KMS-11 (cell line): ENCODE measurements at regions not wholly inside any gene's neighbourhood (a gene's known extent, or its start where the extent isn't known, plus 50 kb on each side); places are given as distances from the start of the nearest gene placed in this dataset.

Experiments
- H2AFZ ChIP-seq: fragments of 200-600 bp; sonication (generic); 2 replicates; pipeline ENCODE4 v1.6.1; 2016; ENCODE audit warnings: antibody characterized with exemption, mixed run types, low read depth
- H3K27ac ChIP-seq: fragments of 200-600 bp; sonication (generic); 2 replicates; pipeline ENCODE4 v1.6.1; 2016; ENCODE audit warnings: mild to moderate bottlenecking, mixed run types
- H3K27me3 ChIP-seq: fragments of 200-600 bp; sonication (generic); 2 replicates; pipeline ENCODE4 v1.6.1; 2017; ENCODE audit warnings: mild to moderate bottlenecking, low read depth, mixed run types, moderate library complexity; ENCODE audit not compliant: insufficient read depth
- H3K36me3 ChIP-seq: fragments of 200-600 bp; sonication (generic); 2 replicates; pipeline ENCODE4 v1.6.1; 2017; ENCODE audit warnings: mild to moderate bottlenecking, mixed run types; ENCODE audit not compliant: insufficient read depth
- H3K4me1 ChIP-seq: fragments of 200-600 bp; sonication (generic); 2 replicates; pipeline ENCODE4 v1.6.1; 2016; ENCODE audit warnings: mild to moderate bottlenecking, low read depth, mixed run types; ENCODE audit not compliant: poor library complexity, severe bottlenecking
- H3K4me2 ChIP-seq: fragments of 200-600 bp; sonication (generic); 2 replicates; pipeline ENCODE4 v1.7.0; 2016; ENCODE audit warnings: mild to moderate bottlenecking, mixed run types
- H3K4me3 ChIP-seq: fragments of 200-600 bp; sonication (generic); IDR thresholded peaks from 2 replicates; pipeline ENCODE4 v1.6.1; 2017; ENCODE audit warnings: low read depth, low read length, mixed read lengths; ENCODE audit not compliant: insufficient read depth
- H3K79me2 ChIP-seq: fragments of 200-600 bp; sonication (generic); 2 replicates; pipeline ENCODE4 v1.6.1; 2016; ENCODE audit warnings: low read depth, mixed run types; ENCODE audit not compliant: insufficient read depth
- H3K9ac ChIP-seq: fragments of 200-600 bp; sonication (generic); 2 replicates; pipeline ENCODE4 v1.6.1; 2016; ENCODE audit warnings: mild to moderate bottlenecking, mixed run types
- H4K20me1 ChIP-seq: fragments of 200-600 bp; sonication (generic); 2 replicates; pipeline ENCODE4 v1.6.1; 2016; ENCODE audit warnings: mild to moderate bottlenecking, mixed run types; ENCODE audit not compliant: insufficient read depth
- CTCF ChIP-seq: fragments of 200-600 bp; sonication (generic); conservative IDR thresholded peaks from 2 replicates; pipeline ENCODE4 v1.6.1; 2017; ENCODE audit warnings: low read depth, mild to moderate bottlenecking, antibody characterized with exemption, low read length, moderate library complexity, mixed read lengths

GRCh38 chr2:75960472-75961009 is 249.8 kb upstream of the GCFC2 start:
- no peak overlapping the region for H3K27ac ChIP-seq
- no peak overlapping the region for H3K4me3 ChIP-seq
- H3K9ac ChIP-seq: no peak overlapping the region
- no peaks in the 10 kb centered on the region for H3K27me3 ChIP-seq
- no peak overlapping the region for H3K4me2 ChIP-seq
- no peaks in the 10 kb centered on the region for H3K79me2 ChIP-seq
- H4K20me1 ChIP-seq: no peaks in the 10 kb centered on the region
- no peaks in the 10 kb centered on the region for H3K4me1 ChIP-seq
- H2AFZ ChIP-seq: no peak overlapping the region
- H3K36me3 ChIP-seq: no peaks in the 10 kb centered on the region
- TF ChIP-seq CTCF: no peak

GRCh38 chr2:75959724-75960471 is 249.2 kb upstream of the GCFC2 start:
- no peaks in the 10 kb centered on the region for H3K4me1 ChIP-seq
- no peaks in the 10 kb centered on the region for H3K79me2 ChIP-seq
- no peak for TF ChIP-seq CTCF
- no peaks in the 10 kb centered on the region for H4K20me1 ChIP-seq
- no peak overlapping the region for H3K4me2 ChIP-seq
- no peaks in the 10 kb centered on the region for H3K36me3 ChIP-seq
- H3K9ac ChIP-seq: no peak overlapping the region
- H2AFZ ChIP-seq: no peak overlapping the region
- no peak overlapping the region for H3K27ac ChIP-seq
- H3K27me3 ChIP-seq: no peaks in the 10 kb centered on the region
- H3K4me3 ChIP-seq: no peak overlapping the region

GRCh38 chr2:75954761-75955160 is 244.0 kb upstream of the GCFC2 start:
- Histone ChIP-seq H3K4me3 (no peak overlapping the region), H4K20me1 (no peaks in the 10 kb centered on the region), H3K27me3 (no peaks in the 10 kb centered on the region), H3K79me2 (no peaks in the 10 kb centered on the region), H3K4me2 (no peak overlapping the region), H3K36me3 (no peaks in the 10 kb centered on the region), H3K9ac (no peak overlapping the region), H3K4me1 (no peaks in the 10 kb centered on the region), H3K27ac (no peak overlapping the region), H2AFZ (no peak overlapping the region)
- no peak for TF ChIP-seq CTCF

GRCh38 chr2:75952173-75952572 is 241.5 kb upstream of the GCFC2 start:
- H3K4me1 ChIP-seq: no peaks in the 10 kb centered on the region
- no peaks in the 10 kb centered on the region for H3K27me3 ChIP-seq
- H4K20me1 ChIP-seq: no peaks in the 10 kb centered on the region
- H2AFZ ChIP-seq: no peak overlapping the region
- no peak for TF ChIP-seq CTCF
- no peak overlapping the region for H3K27ac ChIP-seq
- no peaks in the 10 kb centered on the region for H3K79me2 ChIP-seq
- H3K36me3 ChIP-seq: no peaks in the 10 kb centered on the region
- no peak overlapping the region for H3K4me3 ChIP-seq
- no peak overlapping the region for H3K4me2 ChIP-seq
- no peak overlapping the region for H3K9ac ChIP-seq
